ENCODE measurements at regions not wholly inside any gene's neighbourhood (a gene's known extent, or its start where the extent isn't known, plus 50 kb on each side); places are given as distances from the start of the nearest gene placed in this dataset.
"Not testable (repeated sequence)": the region's sequence is repeated elsewhere in the genome, so short reads cannot be mapped to it uniquely, and the experiment has no call there.

- DNase-seq; H3K27me3 ChIP-seq; H3K4me1 ChIP-seq; H3K9me3 ChIP-seq; intact Hi-C loops (cut with DNase I); H3K27ac ChIP-seq; H3K36me3 ChIP-seq; H3K4me3 ChIP-seq (replicated peaks in 1 of 3): not testable (repeated sequence)
Measured at GRCh38 chr16:18077910-18078309, 258.6 kb downstream of the NPIPA8 start.

GRCh38 chr16:18072161-18072560 lies 264.4 kb downstream of the NPIPA8 start:
- TF ChIP-seq CTCF (IDR thresholded peaks at IDR 0.05) (no peak), POLR2A (IDR thresholded peaks at IDR 0.05) (no peak)
- no peak for DNase-seq
- no peak overlapping the region for H3K27ac ChIP-seq

GRCh38 chr16:18069683-18070082 lies 266.9 kb downstream of the NPIPA8 start:
- H3K9me3 ChIP-seq: no peaks in the 10 kb centered on the region
- H3K27ac ChIP-seq: no peak overlapping the region
- H3K4me1 ChIP-seq: no peaks in the 10 kb centered on the region
- no peaks in the 10 kb centered on the region for H3K36me3 ChIP-seq
- TF ChIP-seq CTCF (IDR thresholded peaks at IDR 0.05) (no peak), POLR2A (IDR thresholded peaks at IDR 0.05) (no peak)
- no peak for DNase-seq
- no peaks in the 10 kb centered on the region for H3K27me3 ChIP-seq
- intact Hi-C loops (cut with DNase I): no loop called here
- no peak overlapping the region for H3K4me3 ChIP-seq (replicated peaks in 1 of 3)

More at GRCh38 chr16:18072161-18072560, 264.4 kb downstream of the NPIPA8 start:
- no peak overlapping the region for H3K4me3 ChIP-seq (replicated peaks in 1 of 3)
- no peaks in the 10 kb centered on the region for H3K9me3 ChIP-seq
- H3K36me3 ChIP-seq: no peaks in the 10 kb centered on the region
- H3K4me1 ChIP-seq: no peaks in the 10 kb centered on the region
- WGBS, 2 donors: 89 to 96% methylated on average over 1 of the region's 1 CpG
- intact Hi-C loops (cut with DNase I): no loop called here
- no peaks in the 10 kb centered on the region for H3K27me3 ChIP-seq

- no peak for DNase-seq
- Histone ChIP-seq H3K4me3 (replicated peaks in 1 of 3) (no peak overlapping the region), H3K9me3 (no peaks in the 10 kb centered on the region), H3K27ac (no peak overlapping the region), H3K36me3 (no peaks in the 10 kb centered on the region), H3K27me3 (no peaks in the 10 kb centered on the region), H3K4me1 (no peaks in the 10 kb centered on the region)
- TF ChIP-seq POLR2A (IDR thresholded peaks at IDR 0.05): no peak
- TF ChIP-seq CTCF (IDR thresholded peaks at IDR 0.05): no peak
- intact Hi-C loops (cut with DNase I): no loop called here
Measured at GRCh38 chr16:18068477-18068876, 268.1 kb downstream of the NPIPA8 start.

GRCh38 chr16:18062713-18063112 lies 273.8 kb downstream of the NPIPA8 start:
- no peak for DNase-seq
- H3K4me1 ChIP-seq: peaks cover 0 to 13% of the 10 kb centered on the region in 2 donors
- no peak for TF ChIP-seq POLR2A (IDR thresholded peaks at IDR 0.05)
- no peak for TF ChIP-seq CTCF (IDR thresholded peaks at IDR 0.05)
- H3K36me3 ChIP-seq: no peaks in the 10 kb centered on the region
- no peaks in the 10 kb centered on the region for H3K9me3 ChIP-seq
- no peak overlapping the region for H3K4me3 ChIP-seq (replicated peaks in 1 of 3)
- H3K27me3 ChIP-seq: no peaks in the 10 kb centered on the region
- H3K27ac ChIP-seq: no peak overlapping the region
- WGBS, 2 donors: 59 to 62% methylated on average over 9 of the region's 9 CpGs
- intact Hi-C loops (cut with DNase I): no loop called here

- 19 to 35% methylated on average over 6 to 7 of the region's 7 CpGs for WGBS, 2 donors
- Histone ChIP-seq H3K4me3 (replicated peaks in 1 of 3) (no peak overlapping the region), H3K4me1 (peaks cover 0 to 13% of the 10 kb centered on the region in 2 donors), H3K27ac (peak overlapping the region in 1 of 3 donors; percentile 37), H3K36me3 (no peaks in the 10 kb centered on the region), H3K27me3 (no peaks in the 10 kb centered on the region), H3K9me3 (no peaks in the 10 kb centered on the region)
- peak; percentile 2 to 4 for DNase-seq
- TF ChIP-seq CTCF (IDR thresholded peaks at IDR 0.05) (no peak), POLR2A (IDR thresholded peaks at IDR 0.05) (no peak)
- intact Hi-C loops (cut with DNase I): no loop called here
Measured at GRCh38 chr16:18060351-18060750, 276.2 kb downstream of the NPIPA8 start.
